ENCODE measurements at regions not wholly inside any gene's neighbourhood (a gene's known extent, or its start where the extent isn't known, plus 50 kb on each side); places are given as distances from the start of the nearest gene placed in this dataset.

GRCh38 chrX:13404364-13404763, 84.5 kb upstream of the ATXN3L start:
- DNase-seq (ENCODE audit: low read depth in 2 of 2): no peak
- Histone ChIP-seq H3K79me2 (ENCODE audit: control insufficient read depth, insufficient read depth, low read length) (no peaks in the 10 kb centered on the region), H4K20me1 (ENCODE audit: control insufficient read depth, extremely low read depth, insufficient read depth, low read length) (no peaks in the 10 kb centered on the region)

GRCh38 chrX:13401724-13402123, 81.9 kb upstream of the ATXN3L start:
- H3K27ac ChIP-seq (ENCODE audit: insufficient read depth, low read length): no peak overlapping the region
- no peaks in the 10 kb centered on the region for H3K79me2 ChIP-seq (ENCODE audit: control insufficient read depth, insufficient read depth, low read length)
- no peak for DNase-seq (ENCODE audit: low read depth in 2 of 2)
- no peaks in the 10 kb centered on the region for H3K9me3 ChIP-seq (ENCODE audit: control insufficient read depth, insufficient read depth, low read depth, low read length)
- H3K36me3 ChIP-seq (ENCODE audit: control insufficient read depth, insufficient read depth, low read length): no peaks in the 10 kb centered on the region
- no peak overlapping the region for H3K9ac ChIP-seq (ENCODE audit: insufficient read depth, low read length)
- H2AFZ ChIP-seq (ENCODE audit: low read length): no peak overlapping the region
- peaks cover 8% of the 10 kb centered on the region for H3K4me1 ChIP-seq (ENCODE audit: control insufficient read depth, extremely low read depth, insufficient read depth, low read length)
- no peaks in the 10 kb centered on the region for H3K27me3 ChIP-seq (ENCODE audit: control insufficient read depth, insufficient read depth, low read length)
- H4K20me1 ChIP-seq (ENCODE audit: control insufficient read depth, extremely low read depth, insufficient read depth, low read length): no peaks in the 10 kb centered on the region
- TF ChIP-seq, protein P1, sequence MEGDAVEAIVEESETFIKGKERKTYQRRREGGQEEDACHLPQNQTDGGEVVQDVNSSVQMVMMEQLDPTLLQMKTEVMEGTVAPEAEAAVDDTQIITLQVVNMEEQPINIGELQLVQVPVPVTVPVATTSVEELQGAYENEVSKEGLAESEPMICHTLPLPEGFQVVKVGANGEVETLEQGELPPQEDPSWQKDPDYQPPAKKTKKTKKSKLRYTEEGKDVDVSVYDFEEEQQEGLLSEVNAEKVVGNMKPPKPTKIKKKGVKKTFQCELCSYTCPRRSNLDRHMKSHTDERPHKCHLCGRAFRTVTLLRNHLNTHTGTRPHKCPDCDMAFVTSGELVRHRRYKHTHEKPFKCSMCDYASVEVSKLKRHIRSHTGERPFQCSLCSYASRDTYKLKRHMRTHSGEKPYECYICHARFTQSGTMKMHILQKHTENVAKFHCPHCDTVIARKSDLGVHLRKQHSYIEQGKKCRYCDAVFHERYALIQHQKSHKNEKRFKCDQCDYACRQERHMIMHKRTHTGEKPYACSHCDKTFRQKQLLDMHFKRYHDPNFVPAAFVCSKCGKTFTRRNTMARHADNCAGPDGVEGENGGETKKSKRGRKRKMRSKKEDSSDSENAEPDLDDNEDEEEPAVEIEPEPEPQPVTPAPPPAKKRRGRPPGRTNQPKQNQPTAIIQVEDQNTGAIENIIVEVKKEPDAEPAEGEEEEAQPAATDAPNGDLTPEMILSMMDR (conservative IDR thresholded peaks at IDR 0.05 in 1 of 2, IDR thresholded peaks at IDR 0.05 in 1 of 2; ENCODE audit: low read depth in 1 of 2, low read length in 2 of 2): no peak
- no peak for TF ChIP-seq EZH2 (IDR thresholded peaks at IDR 0.05; ENCODE audit: low read length, missing control alignments)
- H3K4me2 ChIP-seq (ENCODE audit: extremely low read depth, insufficient read depth, low read length): no peak overlapping the region
- no peak overlapping the region for H3K4me3 ChIP-seq (replicated peaks in 1 of 4; ENCODE audit: control extremely low read depth in 1 of 4, insufficient read depth in 1 of 4, low read depth in 3 of 4, low read length in 4 of 4)

More at GRCh38 chrX:13404364-13404763, 84.5 kb upstream of the ATXN3L start:
- H3K27ac ChIP-seq (ENCODE audit: insufficient read depth, low read length): no peak overlapping the region
- H3K4me1 ChIP-seq (ENCODE audit: control insufficient read depth, extremely low read depth, insufficient read depth, low read length): no peaks in the 10 kb centered on the region
- no peak overlapping the region for H3K9ac ChIP-seq (ENCODE audit: insufficient read depth, low read length)
- no peak for TF ChIP-seq EZH2 (IDR thresholded peaks at IDR 0.05; ENCODE audit: low read length, missing control alignments)
- TF ChIP-seq, protein P1 (conservative IDR thresholded peaks at IDR 0.05 in 1 of 2, IDR thresholded peaks at IDR 0.05 in 1 of 2; ENCODE audit: low read depth in 1 of 2, low read length in 2 of 2): no peak
- no peaks in the 10 kb centered on the region for H3K9me3 ChIP-seq (ENCODE audit: control insufficient read depth, insufficient read depth, low read depth, low read length)
- H2AFZ ChIP-seq (ENCODE audit: low read length): no peak overlapping the region
- no peaks in the 10 kb centered on the region for H3K36me3 ChIP-seq (ENCODE audit: control insufficient read depth, insufficient read depth, low read length)
- no peak overlapping the region for H3K4me3 ChIP-seq (replicated peaks in 1 of 4; ENCODE audit: control extremely low read depth in 1 of 4, insufficient read depth in 1 of 4, low read depth in 3 of 4, low read length in 4 of 4)
- no peak overlapping the region for H3K4me2 ChIP-seq (ENCODE audit: extremely low read depth, insufficient read depth, low read length)
- no peaks in the 10 kb centered on the region for H3K27me3 ChIP-seq (ENCODE audit: control insufficient read depth, insufficient read depth, low read length)

DNA sequence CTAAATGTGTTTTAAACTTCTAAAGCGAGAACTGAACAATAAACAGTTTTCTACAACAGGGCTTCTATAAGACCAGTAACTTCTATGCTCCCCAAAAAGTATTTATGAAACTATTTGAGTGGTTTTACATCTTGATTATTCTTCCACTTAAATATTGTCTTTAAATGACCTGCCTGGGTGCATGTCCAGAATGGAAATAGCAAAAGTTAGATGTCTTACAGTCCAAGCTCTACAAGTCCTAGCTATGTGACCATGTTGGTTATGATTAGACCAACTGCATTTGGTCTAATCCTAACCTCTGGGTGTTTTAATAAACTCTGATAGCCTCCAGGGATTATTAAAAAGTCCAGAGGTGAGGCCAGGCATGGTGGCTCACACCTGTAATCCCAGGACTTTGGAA, 79.0 kb upstream of the ATXN3L start:
- Histone ChIP-seq H3K4me3 (replicated peaks in 1 of 4; ENCODE audit: control extremely low read depth in 1 of 4, insufficient read depth in 1 of 4, low read depth in 3 of 4, low read length in 4 of 4) (no peak overlapping the region), H3K9ac (ENCODE audit: insufficient read depth, low read length) (no peak overlapping the region), H3K79me2 (ENCODE audit: control insufficient read depth, insufficient read depth, low read length) (no peaks in the 10 kb centered on the region), H3K4me2 (ENCODE audit: extremely low read depth, insufficient read depth, low read length) (peak overlapping the region; percentile 25), H3K27me3 (ENCODE audit: control insufficient read depth, insufficient read depth, low read length) (no peaks in the 10 kb centered on the region), H3K36me3 (ENCODE audit: control insufficient read depth, insufficient read depth, low read length) (no peaks in the 10 kb centered on the region), H3K4me1 (ENCODE audit: control insufficient read depth, extremely low read depth, insufficient read depth, low read length) (peaks cover 13% of the 10 kb centered on the region), H3K27ac (ENCODE audit: insufficient read depth, low read length) (peak overlapping the region; percentile 73), H3K9me3 (ENCODE audit: control insufficient read depth, insufficient read depth, low read depth, low read length) (no peaks in the 10 kb centered on the region), H4K20me1 (ENCODE audit: control insufficient read depth, extremely low read depth, insufficient read depth, low read length) (no peaks in the 10 kb centered on the region), H2AFZ (ENCODE audit: low read length) (no peak overlapping the region)
- TF ChIP-seq EZH2 (IDR thresholded peaks at IDR 0.05; ENCODE audit: low read length, missing control alignments): no peak
- TF ChIP-seq, protein P1 (conservative IDR thresholded peaks at IDR 0.05 in 1 of 2, IDR thresholded peaks at IDR 0.05 in 1 of 2; ENCODE audit: low read depth in 1 of 2, low read length in 2 of 2): no peak
- DNase-seq (ENCODE audit: low read depth in 2 of 2): no peak
